MM.1S (cell line): ENCODE measurements at regions not wholly inside any gene's neighbourhood (a gene's known extent, or its start where the extent isn't known, plus 50 kb on each side); places are given as distances from the start of the nearest gene placed in this dataset.

Experiments
- CTCF ChIP-seq: fragments of 300-600 bp; sonication (generic); IDR thresholded peaks from 2 replicates; pipeline ENCODE4 v1.5.1; 2016; ENCODE audit warnings: antibody characterized with exemption, low read length, mixed read lengths
- EZH2 ChIP-seq: fragments of 300-600 bp; sonication (generic); optimal IDR thresholded peaks from 2 replicates; pipeline ENCODE3; 2017; ENCODE audit warnings: low read depth, mild to moderate bottlenecking, antibody characterized with exemption, low read length, mixed read lengths
- EZH2phosphoT487 ChIP-seq: fragments of 300-600 bp; sonication (generic); IDR thresholded peaks from 2 replicates; pipeline ENCODE4 v1.6.1; 2018; ENCODE audit warnings: antibody characterized with exemption, low read length

- TF ChIP-seq CTCF (no peak), EZH2 (no peak), EZH2phosphoT487 (no peak)
Observed at GRCh38 chr4:38313175-38313574, 350.8 kb upstream of the KLF3 start.
